Stimulated activated CD4-positive, alpha-beta T cell treated with anti-CD3 and anti-CD28 coated beads, Interleukin-2, amount 100 ng/mL, for 4 hours (primary cell): ENCODE measurements at regions not wholly inside any gene's neighbourhood (a gene's known extent, or its start where the extent isn't known, plus 50 kb on each side); places are given as distances from the start of the nearest gene placed in this dataset.
"Not testable (repeated sequence)": the region's sequence is repeated elsewhere in the genome, so short reads cannot be mapped to it uniquely, and the experiment has no call there.

ENCODE experiments used
- DNase-seq: peaks from one replicate; pipeline ENCODE4 v3.0.0-alpha.2; 2020; ENCODE audit warnings: low read depth

- DNase-seq: no peak
Observed at GRCh38 chr1:168826269-168826668, 97.3 kb upstream of the DPT start.

DNA sequence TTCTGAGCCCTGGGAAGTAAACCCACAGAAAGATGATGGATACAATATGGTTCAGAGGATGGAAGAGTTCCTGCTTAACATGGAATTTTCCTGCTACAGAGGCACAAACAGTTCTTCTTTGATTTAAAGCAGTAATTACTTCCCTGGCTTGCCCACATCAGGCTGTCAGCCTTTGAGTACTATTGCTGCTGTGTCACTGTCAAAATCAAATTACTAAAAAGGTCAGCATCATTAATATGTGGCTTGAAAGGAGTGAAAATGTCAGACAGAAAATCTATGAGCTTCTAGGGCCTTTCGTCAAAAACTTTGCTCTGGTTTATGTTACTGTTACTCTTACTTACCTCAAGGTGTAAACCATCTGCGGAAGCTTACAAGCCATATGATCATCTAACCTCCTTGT lies 98.6 kb upstream of the DPT start:
- DNase-seq: no peak

DNA sequence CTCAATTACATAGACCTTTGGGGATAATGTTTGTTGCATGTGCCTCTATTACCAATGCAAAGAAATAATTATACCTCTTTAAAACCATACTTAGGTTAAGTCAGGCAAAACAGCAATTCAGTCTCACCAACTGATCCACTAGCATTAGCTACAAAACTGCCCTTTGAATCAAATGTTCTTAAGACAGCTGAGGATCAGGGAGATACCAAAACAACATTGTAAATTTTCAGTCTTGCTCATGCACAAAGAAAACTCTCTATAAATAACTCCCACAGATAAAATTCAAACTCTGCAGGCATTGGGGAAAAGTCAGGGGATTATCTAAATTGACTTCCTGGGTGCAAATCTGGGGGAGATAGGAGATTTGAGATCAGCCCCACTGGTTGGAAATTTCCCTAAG lies 100.9 kb upstream of the DPT start:
- DNase-seq: no peak

GRCh38 chr1:168830562-168830961 lies 101.6 kb upstream of the DPT start:
- no peak for DNase-seq

DNA sequence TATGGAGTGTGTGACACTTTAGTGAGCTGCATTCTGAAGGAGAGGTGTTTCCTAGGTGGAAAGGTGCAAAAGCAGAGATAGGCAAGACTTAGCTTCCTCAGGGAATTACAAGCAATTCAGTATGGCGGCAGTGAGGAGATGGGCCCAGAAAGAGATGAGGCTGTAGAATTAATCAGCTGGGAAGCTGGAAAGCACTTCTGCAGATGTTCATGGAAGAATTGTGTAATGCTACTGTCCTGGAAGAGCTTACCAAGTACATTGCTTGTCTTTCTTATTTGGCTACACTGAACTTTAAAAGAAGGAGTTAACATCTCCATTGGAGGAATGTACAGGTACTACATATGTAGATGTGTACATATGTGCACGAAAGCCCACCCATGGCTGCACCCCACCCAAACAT lies 103.7 kb upstream of the DPT start:
- no peak for DNase-seq

- no peak for DNase-seq
Observed at GRCh38 chr1:168833362-168833761, 104.4 kb upstream of the DPT start.

DNA sequence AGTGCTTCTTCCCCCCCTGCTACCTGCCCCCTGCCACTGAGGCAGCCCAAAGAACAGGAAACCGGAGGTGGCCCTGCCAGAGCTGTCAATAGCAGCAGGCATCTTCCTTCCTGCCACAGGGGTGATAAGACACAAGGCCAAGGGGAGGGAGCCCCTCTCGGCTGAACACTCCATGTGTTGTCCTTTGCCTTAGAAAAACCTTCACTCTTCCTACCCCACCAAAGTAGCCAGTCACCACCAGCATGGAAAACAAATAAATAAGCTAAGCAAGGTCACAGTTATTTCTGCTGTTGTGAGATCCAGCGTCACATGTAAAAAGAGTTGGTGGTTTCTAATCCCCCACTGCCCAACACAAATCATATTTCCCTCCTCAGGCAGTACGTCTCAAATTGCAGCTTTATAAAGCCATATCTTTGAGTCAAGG lies 104.8 kb upstream of the DPT start:
- no peak for DNase-seq

DNA sequence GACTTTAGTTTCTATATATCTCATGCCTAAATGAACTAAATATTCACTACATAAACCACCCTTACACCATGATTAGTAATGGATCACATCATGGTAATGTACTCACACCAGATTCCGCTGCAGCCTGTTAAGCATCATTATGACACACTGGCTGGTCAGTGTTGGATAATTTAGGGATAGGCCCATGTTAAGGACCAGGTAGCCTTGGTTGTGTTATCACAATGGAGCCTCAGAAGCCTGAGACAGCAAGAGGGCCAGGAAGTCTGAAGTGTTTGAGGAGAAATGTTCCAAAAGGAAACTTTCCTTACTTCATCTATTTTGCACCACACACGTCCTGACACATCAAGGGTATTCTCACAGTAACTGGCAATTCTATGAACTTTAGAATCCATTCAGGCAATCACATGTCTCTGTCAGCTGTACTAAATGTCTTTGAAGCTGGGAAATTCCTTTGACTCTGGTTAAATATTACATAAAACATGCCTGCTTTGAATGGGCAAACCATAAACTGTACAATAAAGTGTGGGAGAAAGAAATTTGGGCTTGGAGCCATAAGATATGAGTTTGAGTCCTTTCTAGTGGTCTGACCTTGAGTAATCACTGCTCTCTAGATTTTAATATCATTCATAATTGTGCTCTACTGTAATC lies 105.3 kb upstream of the DPT start:
- no peak for DNase-seq

DNA sequence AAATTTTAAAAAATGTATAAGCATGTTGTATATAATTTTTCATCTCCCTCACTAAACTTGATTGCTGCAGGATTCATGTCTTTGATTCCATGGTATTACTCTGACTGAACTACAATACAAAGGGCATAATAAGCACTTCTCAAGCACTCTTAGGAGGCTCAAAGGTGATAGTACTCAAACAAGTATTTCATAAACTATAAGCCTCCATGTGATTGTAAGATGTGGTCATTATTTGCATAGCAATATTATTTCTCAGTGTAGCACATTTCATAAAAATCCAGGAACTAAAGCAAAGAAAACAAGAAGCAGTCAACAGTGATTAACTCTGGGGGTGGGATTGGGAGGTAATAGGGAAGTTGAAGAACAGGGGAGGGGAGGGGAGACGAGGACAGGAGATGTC lies 106.2 kb upstream of the DPT start:
- DNase-seq: no peak

DNA sequence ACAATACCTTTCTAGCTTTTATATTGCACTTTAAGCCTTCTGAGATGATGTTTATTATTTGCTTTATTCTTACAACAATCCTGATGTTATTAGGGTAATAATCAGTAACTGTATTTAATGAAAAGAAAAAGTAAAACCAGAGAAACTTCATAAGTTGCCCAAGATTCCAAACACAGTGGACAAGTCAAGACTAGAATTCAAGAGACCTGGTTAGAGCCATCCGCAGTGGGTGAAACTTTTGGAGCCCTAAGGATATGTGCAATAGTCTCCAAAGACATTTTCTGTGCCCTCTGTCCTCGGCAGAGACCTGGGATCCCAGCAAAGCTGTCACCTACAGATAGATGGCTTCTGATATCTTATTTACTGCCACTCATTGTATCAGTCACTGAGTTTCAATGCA lies 106.8 kb upstream of the DPT start:
- DNase-seq: no peak

DNA sequence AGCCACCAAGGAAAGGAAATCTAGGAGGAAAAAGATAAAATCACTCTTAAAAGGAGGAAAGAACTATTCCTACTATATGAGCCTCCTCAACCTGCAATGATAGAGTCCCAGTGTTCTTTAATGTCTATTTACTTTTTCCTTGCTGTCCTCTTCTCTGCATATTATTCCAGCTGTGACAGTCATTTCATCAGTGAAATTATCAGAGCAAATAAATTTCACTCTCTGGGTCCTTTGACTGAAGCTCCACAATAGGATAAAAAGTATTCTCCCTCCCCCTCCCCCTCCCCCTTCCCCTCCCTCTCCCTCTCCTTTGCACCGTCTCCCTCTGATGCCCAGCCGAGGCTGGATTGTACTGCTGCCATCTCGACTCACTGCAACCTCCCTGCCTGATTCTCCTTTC lies 107.5 kb upstream of the DPT start:
- DNase-seq: no peak

GRCh38 chr1:168837230-168837629 lies 108.2 kb upstream of the DPT start:
- not testable (repeated sequence) for DNase-seq

- DNase-seq: no peak
Observed at GRCh38 chr1:168842306-168842705, 113.3 kb upstream of the DPT start.

DNA sequence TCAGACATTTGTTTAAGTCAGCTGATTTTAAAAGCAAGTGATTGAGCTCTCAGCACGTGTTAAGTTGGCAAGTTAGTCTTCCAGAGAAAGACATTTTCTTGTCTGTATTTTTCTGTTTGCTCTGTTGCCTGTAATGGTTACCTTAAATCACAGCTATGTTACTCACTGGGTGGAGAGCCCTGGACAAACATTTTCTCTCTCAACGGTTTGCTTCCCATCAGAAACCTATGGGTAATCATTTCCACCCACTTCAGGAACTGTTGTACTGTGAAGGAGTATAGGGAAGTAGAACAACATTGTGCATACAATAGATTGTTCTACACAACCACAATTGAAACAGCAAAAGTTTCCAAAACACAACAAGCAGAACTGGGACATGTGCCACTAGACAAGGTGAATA lies 113.9 kb upstream of the DPT start:
- DNase-seq: no peak

- DNase-seq: no peak
Observed at GRCh38 chr1:168843401-168843800, 114.4 kb upstream of the DPT start.

DNA sequence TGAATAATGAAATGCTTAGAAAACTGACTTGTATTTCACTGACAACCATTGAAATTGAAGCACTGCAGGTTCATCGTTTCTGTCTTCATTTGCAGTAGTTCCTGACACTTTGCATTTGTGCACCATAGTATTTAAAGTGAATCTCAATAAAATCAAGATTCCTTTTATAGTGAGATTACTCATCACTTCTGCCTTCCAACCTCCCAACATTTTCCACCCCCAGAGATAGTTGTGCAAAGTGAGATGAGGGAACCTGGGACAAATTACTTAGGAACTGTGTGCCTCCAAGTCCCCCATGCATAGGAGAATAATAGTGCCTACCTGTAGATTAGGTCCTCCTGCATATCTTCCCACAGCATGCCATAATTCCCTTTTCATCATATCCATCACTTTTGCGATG lies 114.9 kb upstream of the DPT start:
- DNase-seq: no peak

DNA sequence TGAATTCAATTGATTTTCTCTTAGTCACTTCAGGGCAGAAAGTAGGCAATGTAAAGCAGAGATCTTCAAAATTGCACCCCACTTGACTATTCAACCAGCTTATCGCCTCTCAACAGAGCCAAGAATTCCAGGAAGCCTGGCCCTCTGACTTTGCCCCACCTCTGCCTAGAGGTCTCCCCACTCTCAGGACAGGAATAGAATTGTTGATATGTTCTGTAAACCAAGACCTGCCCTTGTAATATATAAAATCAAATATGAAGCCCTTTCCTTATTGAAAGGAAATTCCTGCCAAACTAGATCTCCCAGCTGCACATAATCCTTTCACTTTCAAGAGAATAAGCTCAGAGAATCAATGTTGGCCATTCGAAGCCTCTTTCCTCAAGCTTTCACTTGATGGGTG lies 116.1 kb upstream of the DPT start:
- DNase-seq: no peak

DNA sequence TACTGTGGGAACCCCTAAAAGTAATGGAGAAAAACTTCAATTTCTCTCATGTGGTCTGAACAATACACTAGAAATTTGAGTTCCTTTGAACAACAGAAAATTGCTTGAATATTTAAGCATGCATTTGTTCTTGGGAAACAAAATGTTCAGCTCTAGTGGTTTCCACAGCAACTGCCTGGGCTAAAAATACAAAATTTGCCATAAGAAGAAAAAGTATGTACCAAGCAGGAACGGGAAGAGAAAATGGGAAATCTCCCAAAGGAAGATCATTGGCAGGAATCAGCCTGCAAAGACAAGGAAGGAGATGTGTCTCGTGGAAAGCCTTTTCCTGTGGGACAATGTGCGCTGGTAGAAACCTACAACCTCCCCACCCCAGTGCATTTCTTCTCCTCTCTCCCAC lies 119.0 kb upstream of the DPT start:
- no peak for DNase-seq

- no peak for DNase-seq
Observed at GRCh38 chr1:168861421-168862004, 132.5 kb upstream of the DPT start.

- no peak for DNase-seq
Observed at GRCh38 chr1:168863772-168864171, 134.8 kb upstream of the DPT start.

GRCh38 chr1:168864266-168864665 lies 135.3 kb upstream of the DPT start:
- DNase-seq: no peak

DNA sequence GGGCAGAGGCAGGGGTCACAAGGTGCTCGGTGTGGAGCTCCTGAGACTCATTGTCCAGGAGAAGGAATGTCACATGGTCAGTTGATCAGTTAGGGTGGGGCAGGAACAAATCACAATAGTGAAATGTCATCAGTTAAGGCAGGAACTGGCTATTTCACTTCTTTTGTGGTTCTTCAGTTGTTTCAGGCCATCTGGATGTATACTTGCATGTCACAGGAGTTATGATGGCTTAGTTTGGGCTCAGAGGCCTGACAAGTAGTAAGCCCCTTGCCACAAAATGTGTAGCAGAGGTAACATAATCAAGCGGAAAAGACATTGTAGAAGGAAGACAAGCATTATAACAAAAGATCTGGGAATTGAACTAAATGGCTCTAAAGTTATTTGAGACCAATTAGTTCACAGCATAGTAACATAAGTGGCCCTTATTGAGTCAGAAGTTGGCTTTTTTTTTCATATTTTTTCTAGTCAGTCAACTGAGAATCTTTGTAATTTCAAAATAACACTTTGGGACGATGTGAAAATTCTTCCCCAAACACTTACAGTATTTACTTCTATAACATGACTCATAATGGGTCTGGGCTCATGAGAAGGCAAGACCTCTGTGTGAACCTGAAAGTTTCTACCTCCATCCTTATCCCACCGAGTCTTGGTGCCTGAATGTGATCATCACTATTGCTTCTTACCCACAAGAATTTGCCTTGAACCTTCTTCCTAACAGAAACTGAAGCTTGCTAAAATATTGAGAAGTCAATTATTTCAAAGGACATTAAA lies 137.0 kb upstream of the DPT start:
- DNase-seq: no peak

DNA sequence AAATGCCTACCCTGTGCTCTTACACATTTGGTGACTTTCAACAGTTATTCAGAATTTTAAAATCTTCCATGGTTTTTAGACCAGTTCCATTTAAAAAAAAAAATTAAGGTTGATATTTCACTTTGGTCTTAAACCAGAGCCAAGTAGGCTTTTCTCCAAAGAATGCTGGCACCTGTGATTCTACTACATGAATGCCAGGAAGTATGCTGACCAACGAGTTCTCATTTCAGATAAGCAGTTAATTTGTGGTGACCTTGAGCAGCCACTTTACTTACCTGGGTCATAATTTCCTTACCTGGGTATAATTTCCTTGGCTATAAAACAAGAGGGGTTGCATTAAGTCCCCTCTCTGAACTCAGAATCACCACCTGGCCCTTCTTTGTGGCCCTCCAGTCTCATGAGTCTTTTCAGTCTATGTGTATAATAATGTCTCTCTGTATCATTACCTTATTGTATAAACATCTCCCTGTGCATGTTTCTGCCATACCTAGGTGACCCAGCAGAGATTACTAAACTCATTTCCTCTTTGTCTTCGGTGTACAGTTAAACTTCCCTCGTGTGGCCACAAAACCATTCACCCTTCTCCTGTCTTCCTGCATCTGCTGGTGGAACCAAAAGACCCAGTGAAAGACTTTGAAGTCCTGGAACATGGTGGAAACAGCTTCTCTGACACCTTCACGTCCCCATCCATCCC lies 139.1 kb upstream of the DPT start:
- no peak for DNase-seq
